GM19328 (cell line): ENCODE measurements at regions not wholly inside any gene's neighbourhood (a gene's known extent, or its start where the extent isn't known, plus 50 kb on each side); places are given as distances from the start of the nearest gene placed in this dataset.

Experiments used
- ATAC-seq: cut with Tn5 transposase; IDR thresholded peaks from one replicate; pipeline ENCODE4 v1.9.1; 2021; ENCODE audit warnings: mild to moderate bottlenecking, moderate library complexity; ENCODE audit not compliant: unreplicated experiment

DNA sequence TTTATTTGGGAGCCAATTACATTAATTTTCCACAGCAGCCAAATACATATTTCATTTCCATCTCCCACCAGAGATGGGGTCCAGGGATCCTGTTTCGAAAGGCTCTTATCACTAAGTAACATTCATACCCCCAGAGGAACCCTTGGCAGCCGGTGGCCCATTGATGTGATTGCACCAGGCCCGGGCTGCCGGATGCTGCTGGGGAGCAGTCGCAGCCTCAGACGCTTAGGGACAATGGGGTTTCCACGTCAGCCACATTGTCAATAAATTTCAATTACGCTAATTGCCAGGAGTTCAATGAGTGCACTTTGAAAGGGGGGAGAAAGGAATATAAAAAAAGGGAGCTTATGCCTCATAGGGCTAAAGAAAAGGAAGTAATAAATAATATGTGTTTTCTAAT is 478.8 kb upstream of the ADAMTS16 start:
- no peak for ATAC-seq

DNA sequence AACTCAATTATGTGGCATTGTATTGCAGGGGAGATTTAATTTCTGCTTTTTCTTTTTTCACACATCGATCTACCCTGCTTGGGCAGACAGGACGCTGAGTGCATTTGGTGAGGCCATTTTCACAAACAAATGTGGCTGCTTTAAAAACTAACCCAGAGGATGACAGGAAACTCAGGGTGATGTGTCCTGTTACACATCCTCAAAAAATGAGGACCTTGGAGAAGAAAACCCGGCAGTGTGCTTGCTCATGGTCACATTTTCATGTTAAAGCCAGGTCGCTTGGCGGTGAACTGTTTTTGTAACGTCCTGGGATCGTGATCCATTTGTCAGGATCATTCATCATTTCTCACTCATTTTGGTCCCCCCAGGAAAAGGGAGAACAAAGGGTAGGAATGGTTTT is 478.3 kb upstream of the ADAMTS16 start:
- ATAC-seq = no peak

DNA sequence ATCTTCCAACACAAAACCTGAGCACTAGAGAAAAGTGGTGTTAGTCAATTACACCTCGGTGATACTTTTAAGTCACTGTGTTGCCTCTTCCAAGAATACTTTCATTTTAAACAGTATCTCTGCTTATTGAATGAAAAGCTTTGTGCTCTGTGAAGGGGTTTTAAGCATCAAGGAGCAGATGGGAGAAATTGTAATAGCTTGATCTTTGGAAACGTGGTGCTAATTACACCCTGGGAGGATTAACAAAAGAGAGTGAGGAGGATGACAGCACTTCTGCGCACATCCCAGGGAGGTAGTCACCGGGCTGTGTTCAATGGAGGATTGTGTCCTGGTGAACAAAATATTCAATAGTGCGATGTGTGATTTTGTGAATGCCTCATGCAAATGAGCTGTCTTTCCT is 477.4 kb upstream of the ADAMTS16 start:
- ATAC-seq = no peak

GRCh38 chr5:4665911-4666310 is 474.2 kb upstream of the ADAMTS16 start:
- no peak for ATAC-seq

- no peak for ATAC-seq
Measured at GRCh38 chr5:4674166-4674565, 466.0 kb upstream of the ADAMTS16 start.

DNA sequence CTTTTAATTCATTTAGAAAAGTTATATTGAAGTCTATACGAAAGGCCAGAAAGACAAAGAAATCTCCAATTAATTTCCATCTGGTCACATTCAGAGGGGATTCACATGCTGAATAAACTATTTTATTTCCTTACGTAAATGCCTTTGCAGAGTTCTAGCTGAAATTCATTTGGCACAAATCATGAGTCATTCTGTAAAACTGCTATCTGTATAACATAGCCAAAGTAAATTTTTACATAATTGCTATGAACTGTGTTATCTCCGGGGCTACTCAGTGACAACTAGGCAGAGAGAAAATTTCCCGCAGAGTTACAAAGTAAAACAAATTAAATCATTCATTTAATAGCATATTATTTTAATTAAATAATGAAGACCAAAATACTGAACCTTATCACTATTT is 463.2 kb upstream of the ADAMTS16 start:
- ATAC-seq = no peak

DNA sequence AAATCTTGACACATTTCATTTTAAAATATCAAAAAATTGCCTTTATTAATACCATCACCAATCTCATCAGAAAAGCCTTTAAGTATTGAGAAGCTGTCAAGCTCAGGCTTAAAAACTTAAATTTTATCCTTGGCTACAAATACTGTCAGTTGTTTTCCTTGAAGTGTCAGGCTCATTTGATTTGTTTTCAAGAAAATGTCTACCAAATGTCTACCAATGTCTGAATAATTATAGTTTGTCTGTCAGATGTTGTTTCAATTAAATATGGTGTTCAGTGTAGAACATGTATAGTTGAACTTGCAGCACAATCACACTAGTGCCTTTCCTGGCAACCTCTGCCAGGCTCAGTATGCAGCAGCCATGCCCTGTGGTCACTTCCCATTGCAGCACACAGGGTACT is 455.2 kb upstream of the ADAMTS16 start:
- no peak for ATAC-seq

DNA sequence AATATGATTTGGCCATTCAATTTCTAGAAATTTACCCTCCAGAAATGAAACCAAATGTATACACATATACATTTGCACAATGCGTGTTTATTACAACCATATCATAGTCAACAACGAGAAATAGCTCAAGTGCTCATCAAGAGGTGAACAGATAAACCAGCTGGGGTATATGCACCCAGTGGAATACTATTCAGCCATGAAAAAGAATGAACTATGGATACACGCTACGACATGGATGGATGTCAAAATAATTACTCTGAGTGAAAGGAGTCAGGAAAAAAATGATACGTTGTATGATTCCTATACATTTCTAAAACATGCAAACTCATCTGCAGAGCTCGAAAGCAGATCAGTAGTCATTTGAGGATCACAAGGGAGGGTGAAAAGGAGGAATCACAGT is 441.5 kb upstream of the ADAMTS16 start:
- no peak for ATAC-seq

GRCh38 chr5:4699592-4699991 is 440.5 kb upstream of the ADAMTS16 start:
- no peak for ATAC-seq

DNA sequence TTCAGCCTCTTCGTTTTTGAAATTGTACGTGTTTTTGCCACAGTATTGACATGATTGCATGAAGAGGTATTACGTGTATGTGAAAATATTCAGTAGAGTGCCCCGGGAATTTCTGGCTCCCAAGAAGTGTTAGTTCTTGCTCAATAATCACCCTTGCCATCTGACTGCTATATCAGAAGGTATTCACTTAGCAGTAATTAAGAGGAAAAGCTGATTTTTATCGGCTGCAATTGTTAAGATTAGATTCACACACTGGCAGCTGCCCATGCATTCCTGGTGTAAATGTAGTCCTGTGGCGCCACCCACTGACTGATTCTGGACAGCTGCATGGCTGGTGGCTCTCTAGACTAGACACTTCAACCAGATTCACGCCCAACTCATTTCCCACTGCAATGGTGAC is 440.1 kb upstream of the ADAMTS16 start:
- no peak for ATAC-seq

- no peak for ATAC-seq
Measured at GRCh38 chr5:4700871-4701270, 439.3 kb upstream of the ADAMTS16 start.

GRCh38 chr5:4703931-4704458 is 436.1 kb upstream of the ADAMTS16 start:
- no peak for ATAC-seq

- ATAC-seq = no peak
Measured at GRCh38 chr5:4704951-4705350, 435.2 kb upstream of the ADAMTS16 start.

DNA sequence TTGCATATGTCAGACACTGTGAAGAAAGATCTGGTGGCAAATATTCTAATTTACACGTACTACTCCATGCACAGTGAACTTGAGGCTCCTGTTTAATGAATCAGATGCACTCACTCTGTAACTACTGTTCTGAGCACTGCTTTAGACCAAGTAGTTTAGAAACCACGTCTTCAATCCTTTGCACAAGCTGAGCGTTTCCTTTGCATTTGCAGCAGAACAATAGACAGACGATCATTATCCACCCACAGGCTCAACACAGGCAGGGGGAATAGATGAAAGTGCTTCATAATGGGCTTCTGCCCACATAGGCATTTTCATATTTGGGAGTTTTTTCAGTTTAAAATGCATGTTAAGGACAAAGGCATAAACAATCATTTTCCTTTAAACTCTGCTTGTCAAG is 423.3 kb upstream of the ADAMTS16 start:
- ATAC-seq = no peak

- no peak for ATAC-seq
Measured at GRCh38 chr5:4717446-4717845, 422.7 kb upstream of the ADAMTS16 start.

- no peak for ATAC-seq
Measured at GRCh38 chr5:4720831-4721230, 419.3 kb upstream of the ADAMTS16 start.

DNA sequence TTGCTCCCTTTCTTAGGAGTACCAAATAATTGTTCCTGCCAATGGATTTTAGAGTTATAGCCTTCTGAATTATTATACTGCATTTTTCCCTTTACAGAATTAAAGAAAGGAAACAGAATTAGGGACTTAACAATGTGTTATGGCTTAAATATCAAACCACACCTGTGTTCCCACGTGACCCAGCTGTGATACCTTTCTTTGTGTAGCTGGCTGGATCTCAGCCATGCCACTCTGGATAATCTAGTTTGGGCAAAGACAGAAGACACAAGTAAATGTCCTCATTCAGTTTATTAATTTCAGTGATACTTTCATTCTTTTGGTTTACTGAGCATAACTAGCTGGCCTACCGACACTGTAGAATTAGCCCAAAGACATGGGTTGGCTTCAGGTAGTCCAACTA is 417.2 kb upstream of the ADAMTS16 start:
- ATAC-seq = no peak

DNA sequence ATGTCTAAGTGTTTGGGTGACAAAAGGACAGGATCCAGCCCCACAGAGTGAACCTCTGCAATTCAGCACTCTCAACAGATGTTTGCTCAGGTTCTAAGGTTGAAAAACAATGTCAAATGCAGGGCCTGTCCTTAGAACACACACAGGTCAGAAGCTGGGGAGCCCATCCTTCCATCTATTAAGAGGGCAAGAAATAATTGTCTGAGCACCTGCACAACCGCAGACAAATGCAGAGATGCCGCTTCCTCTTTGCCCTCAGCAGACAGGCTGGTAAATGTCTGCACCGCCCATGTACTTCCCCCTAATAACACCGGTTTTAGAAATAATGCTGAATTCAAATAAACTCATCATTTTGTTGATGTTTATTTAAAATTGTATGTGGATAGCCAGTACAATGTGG is 414.5 kb upstream of the ADAMTS16 start:
- no peak for ATAC-seq

DNA sequence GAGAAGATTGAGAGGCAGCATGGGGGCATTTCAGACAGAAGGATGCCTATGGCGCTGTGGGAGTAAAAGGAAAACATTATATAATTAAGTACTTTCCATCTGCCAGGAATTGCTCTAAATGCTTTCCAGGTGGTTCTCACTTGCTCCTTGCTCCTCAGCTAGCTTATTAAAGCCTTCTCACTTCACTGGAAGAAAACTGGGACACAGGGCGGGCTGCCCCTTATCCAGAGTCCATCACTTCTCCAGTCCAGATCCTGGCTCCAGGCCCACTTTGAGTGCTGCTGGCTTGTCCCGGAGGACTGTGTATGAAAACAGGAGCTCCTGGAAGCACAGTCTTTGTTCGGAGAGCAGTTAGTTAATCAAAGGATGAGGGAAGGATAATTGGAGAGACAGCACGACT is 409.9 kb upstream of the ADAMTS16 start:
- no peak for ATAC-seq

DNA sequence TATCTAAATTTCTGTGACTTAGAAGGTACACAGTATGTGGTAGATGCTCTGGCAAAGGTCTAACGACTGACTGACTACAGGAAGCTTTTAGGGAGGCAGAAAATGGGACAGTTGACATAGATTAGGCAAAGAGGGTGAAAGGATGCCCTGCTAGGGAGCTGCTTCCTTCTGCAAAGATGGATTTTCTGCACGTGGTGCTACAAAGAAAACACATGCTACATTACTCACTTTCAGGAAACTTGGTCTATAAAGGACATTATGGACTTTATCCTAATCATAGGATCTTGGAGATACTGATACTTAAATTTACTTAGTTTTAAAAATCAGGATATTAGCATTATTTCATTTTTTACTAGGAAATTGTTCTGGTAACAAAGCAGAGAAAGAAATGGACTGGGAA is 405.8 kb upstream of the ADAMTS16 start:
- ATAC-seq = no peak

DNA sequence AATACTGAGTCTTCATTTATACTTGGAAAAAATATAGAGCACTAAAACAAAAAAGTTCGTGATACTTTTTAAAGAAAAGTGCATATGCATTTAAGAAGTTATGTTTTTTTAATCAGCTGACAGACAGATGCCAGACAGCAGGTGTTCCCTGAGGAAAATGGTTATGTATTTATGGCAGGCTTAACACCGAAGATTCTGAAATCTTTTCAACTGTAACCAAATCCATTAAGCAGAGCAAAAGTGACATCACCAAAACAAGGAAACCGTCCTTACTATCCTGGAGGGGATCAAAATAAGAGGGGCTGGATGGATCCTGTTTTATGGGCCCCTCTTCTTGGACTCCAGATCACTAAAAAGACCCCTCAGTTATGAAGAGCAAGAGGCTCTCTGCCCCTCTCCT is 404.9 kb upstream of the ADAMTS16 start:
- no peak for ATAC-seq

DNA sequence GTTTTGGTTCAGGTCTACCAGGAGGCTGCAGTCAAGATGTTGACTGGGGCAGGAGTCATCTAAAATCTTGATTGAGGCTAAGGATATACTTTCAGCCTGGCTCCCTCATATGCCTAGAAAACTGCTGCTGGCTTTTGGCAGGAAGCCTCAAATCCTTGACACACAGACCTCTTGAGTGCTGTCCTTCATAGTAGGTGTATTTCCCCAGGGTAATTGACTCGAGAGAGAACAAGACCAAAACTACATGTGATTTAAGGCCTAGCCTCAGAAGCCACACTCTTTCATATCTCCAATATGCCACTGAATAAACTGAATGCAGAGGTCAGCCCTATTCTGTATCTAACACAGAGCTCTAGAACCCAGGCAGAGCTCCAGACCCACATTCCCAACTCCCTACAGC is 402.3 kb upstream of the ADAMTS16 start:
- no peak for ATAC-seq

DNA sequence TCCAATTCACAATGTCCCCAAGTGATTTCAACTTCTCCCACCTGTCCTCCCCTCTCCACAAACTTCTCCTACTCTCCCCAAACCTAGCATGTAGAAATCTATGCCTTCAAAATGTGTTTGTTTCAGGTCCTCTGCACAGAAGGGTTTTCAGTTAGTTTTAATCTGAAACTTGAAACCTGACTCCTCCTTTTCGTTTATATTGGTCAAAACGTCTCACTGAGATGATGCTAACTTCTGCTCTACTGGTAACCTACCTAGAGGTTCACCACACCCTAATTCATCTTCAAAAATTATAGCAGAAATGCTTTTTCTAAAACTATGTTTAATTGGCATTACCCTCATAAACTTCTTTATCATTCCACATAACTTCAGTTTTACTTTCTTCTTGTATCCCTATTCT is 401.8 kb upstream of the ADAMTS16 start:
- no peak for ATAC-seq

- no peak for ATAC-seq
Measured at GRCh38 chr5:4740156-4740555, 400.0 kb upstream of the ADAMTS16 start.
